ENCODE measurements at regions not wholly inside any gene's neighbourhood (a gene's known extent, or its start where the extent isn't known, plus 50 kb on each side); places are given as distances from the start of the nearest gene placed in this dataset.

DNA sequence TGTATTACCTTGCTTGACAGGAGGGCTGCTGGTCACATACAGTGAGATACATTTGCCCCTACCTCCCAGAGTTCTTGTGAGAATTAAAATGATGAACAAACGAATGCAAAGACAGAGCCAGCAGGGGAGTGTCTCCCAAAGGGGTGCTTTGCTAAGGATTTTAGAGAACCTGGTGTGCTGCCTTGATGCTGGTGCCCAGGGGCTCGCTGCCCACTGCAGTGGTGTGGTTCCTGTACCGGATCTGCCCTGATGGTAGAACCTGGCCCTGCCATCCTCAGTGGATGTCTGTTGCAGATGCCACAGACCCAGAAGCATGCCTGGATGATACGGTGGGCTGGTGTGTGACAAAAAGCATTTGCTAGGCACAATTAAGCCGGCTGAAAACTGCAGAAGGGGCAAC, 414.8 kb upstream of the HS6ST1 start:
- Histone ChIP-seq H3K9me3 (replicated peaks; ENCODE audit: control insufficient read depth, insufficient read depth, low read length) (no peaks in the 10 kb centered on the region), H3K36me3 (ENCODE audit: control insufficient read depth in 2 of 2, extremely low read depth in 1 of 2, insufficient read depth in 2 of 2, low read length in 2 of 2) (no peaks in the 10 kb centered on the region), H3K27ac (ENCODE audit: insufficient read depth, low read depth, low read length) (no peak overlapping the region), H3K79me2 (ENCODE audit: control insufficient read depth, insufficient read depth, low read length) (no peaks in the 10 kb centered on the region), H3K4me1 (ENCODE audit: control insufficient read depth, extremely low read depth, insufficient read depth, low read length) (peaks cover 3% of the 10 kb centered on the region), H3K27me3 (ENCODE audit: control insufficient read depth in 2 of 2, insufficient read depth in 2 of 2, low read length in 2 of 2) (no peaks in the 10 kb centered on the region), H2AFZ (ENCODE audit: low read depth, low read length) (no peak overlapping the region), H3K9me1 (replicated peaks; ENCODE audit: control insufficient read depth, extremely low read depth, insufficient read depth, low read length) (no peaks in the 10 kb centered on the region), H3K4me3 (replicated peaks in 1 of 3; ENCODE audit: insufficient read depth in 1 of 3, low read depth in 1 of 3, low read length in 3 of 3) (no peak overlapping the region), H3K4me2 (ENCODE audit: insufficient read depth, low read length) (no peak overlapping the region), H3K9ac (replicated peaks; ENCODE audit: extremely low read depth, insufficient read depth, low read length) (no peak overlapping the region), H4K20me1 (replicated peaks; ENCODE audit: control insufficient read depth, extremely low read depth, insufficient read depth, low read length) (no peaks in the 10 kb centered on the region)
- POLR2A ChIA-PET: no interaction called here
- TF ChIP-seq JUN (IDR thresholded peaks at IDR 0.05; ENCODE audit: borderline replicate concordance, insufficient read depth, insufficient read length, low read depth) (no peak), POLR2A (IDR thresholded peaks at IDR 0.05; ENCODE audit: low read depth, low read length) (no peak), POLR2AphosphoS5 (IDR thresholded peaks at IDR 0.05; ENCODE audit: insufficient read depth, low read depth, low read length) (no peak), EZH2 (IDR thresholded peaks at IDR 0.05; ENCODE audit: borderline replicate concordance, low read depth, low read length, severe bottlenecking) (no peak), MYC (IDR thresholded peaks at IDR 0.05; ENCODE audit: low read depth, low read length) (no peak), GATA2 (IDR thresholded peaks at IDR 0.05; ENCODE audit: insufficient read depth, insufficient read length, low read depth, low read length) (no peak), FOS (IDR thresholded peaks at IDR 0.05; ENCODE audit: borderline replicate concordance, insufficient read depth, low read length) (no peak)
- TF ChIP-seq, protein P1, sequence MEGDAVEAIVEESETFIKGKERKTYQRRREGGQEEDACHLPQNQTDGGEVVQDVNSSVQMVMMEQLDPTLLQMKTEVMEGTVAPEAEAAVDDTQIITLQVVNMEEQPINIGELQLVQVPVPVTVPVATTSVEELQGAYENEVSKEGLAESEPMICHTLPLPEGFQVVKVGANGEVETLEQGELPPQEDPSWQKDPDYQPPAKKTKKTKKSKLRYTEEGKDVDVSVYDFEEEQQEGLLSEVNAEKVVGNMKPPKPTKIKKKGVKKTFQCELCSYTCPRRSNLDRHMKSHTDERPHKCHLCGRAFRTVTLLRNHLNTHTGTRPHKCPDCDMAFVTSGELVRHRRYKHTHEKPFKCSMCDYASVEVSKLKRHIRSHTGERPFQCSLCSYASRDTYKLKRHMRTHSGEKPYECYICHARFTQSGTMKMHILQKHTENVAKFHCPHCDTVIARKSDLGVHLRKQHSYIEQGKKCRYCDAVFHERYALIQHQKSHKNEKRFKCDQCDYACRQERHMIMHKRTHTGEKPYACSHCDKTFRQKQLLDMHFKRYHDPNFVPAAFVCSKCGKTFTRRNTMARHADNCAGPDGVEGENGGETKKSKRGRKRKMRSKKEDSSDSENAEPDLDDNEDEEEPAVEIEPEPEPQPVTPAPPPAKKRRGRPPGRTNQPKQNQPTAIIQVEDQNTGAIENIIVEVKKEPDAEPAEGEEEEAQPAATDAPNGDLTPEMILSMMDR (IDR thresholded peaks at IDR 0.05; ENCODE audit: extremely low read depth in 1 of 2, insufficient read depth in 1 of 2, low read depth in 1 of 2, low read length in 2 of 2): no peak
- TF ChIP-seq, protein P2, sequence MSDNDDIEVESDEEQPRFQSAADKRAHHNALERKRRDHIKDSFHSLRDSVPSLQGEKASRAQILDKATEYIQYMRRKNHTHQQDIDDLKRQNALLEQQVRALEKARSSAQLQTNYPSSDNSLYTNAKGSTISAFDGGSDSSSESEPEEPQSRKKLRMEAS (IDR thresholded peaks at IDR 0.05; ENCODE audit: insufficient read depth, insufficient read length): no peak
- no TSS peak for BruUV-seq (replicated peaks)
- intact Hi-C loops (cut with micrococcal nuclease) (loop anchor here (10.0 kb wide), 2 partner anchors 549 to 1601 kb away; no protein-coding TSS in a partner anchor), dilution Hi-C loops (cut with MboI; ENCODE audit: extremely low pct_ligation_motif_present, low sequenced_read_pairs) (no loop called here)
- CTCF ChIA-PET: no interaction called here
- FAIRE-seq (no peak), DNase-seq (ENCODE audit: low read depth, low spot score) (no peak)
